Activated CD4-positive, alpha-beta T cell treated with anti-CD3 and anti-CD28 coated beads for 36 hours (primary cell): ENCODE measurements at regions not wholly inside any gene's neighbourhood (a gene's known extent, or its start where the extent isn't known, plus 50 kb on each side); places are given as distances from the start of the nearest gene placed in this dataset.

ENCODE experiments used
- ATAC-seq: fragments of 200-7000 bp; cut with Tn5 transposase; one replicate; pipeline ENCODE4 v1.10.0; 2021; ENCODE audit warnings: mild to moderate bottlenecking, moderate library complexity
- CTCF ChIA-PET: fragments of 350-600 bp; sonication (Branson Sonifier 250); formaldehyde crosslinking; loops from one replicate; lab custom pipeline; 2021; ENCODE audit warnings: antibody characterized with exemption; lab: Charles Lee
- POLR2A ChIA-PET: fragments of 350-600 bp; sonication (Branson Sonifier 250); formaldehyde crosslinking; loops from one replicate; lab custom pipeline; 2021; ENCODE audit warnings: antibody characterized with exemption, inconsistent platforms; lab: Charles Lee
- DNase-seq: peaks from one replicate; pipeline ENCODE4 v3.0.0-alpha.2; 2020
- H3K27ac Mint-ChIP-seq: one replicate; pipeline ENCODE4 v1.8.0; 2021; ENCODE audit warnings: mixed read lengths
- H3K27me3 Mint-ChIP-seq: one replicate; pipeline ENCODE4 v1.8.0; 2021; ENCODE audit warnings: mixed read lengths
- H3K36me3 Mint-ChIP-seq: one replicate; pipeline ENCODE4 v1.8.0; 2021; ENCODE audit warnings: low read depth, mixed read lengths
- H3K4me1 Mint-ChIP-seq: one replicate; pipeline ENCODE4 v1.8.0; 2021; ENCODE audit warnings: mixed read lengths
- H3K4me3 Mint-ChIP-seq: one replicate; pipeline ENCODE4 v1.8.0; 2021; ENCODE audit warnings: mild to moderate bottlenecking, moderate library complexity, mixed read lengths
- H3K9me3 Mint-ChIP-seq: one replicate; pipeline ENCODE4 v1.8.0; 2021; ENCODE audit warnings: low read depth, mixed read lengths
- intact Hi-C, 2 experiments: fragments of 100-400 bp; cut with DNase I in 1 of 2; cut with micrococcal nuclease in 1 of 2; formaldehyde crosslinking; loops; one replicate each; pipeline versions ENCODE4 v1.14.2 to v1.15.1; 2022 to 2024; cut with DNase I, micrococcal nuclease

GRCh38 chr12:87836190-87836589 is 193.0 kb downstream of the C12orf50 start:
- intact Hi-C loops: no loop called here
- POLR2A ChIA-PET: no interaction called here

GRCh38 chr12:87828382-87828973 is 200.7 kb downstream of the C12orf50 start:
- ChIA-PET CTCF (interaction anchor here (0.7 kb wide), 1 partner anchor 46 kb away, joined by 3 read pairs; no protein-coding TSS in a partner anchor), POLR2A (no interaction called here)
- H3K36me3 Mint-ChIP-seq: no peaks in the 10 kb centered on the region
- DNase-seq: no peak
- no peaks in the 10 kb centered on the region for H3K27me3 Mint-ChIP-seq
- H3K9me3 Mint-ChIP-seq: no peaks in the 10 kb centered on the region
- no peaks in the 10 kb centered on the region for H3K4me1 Mint-ChIP-seq
- no peak overlapping the region for H3K4me3 Mint-ChIP-seq
- ATAC-seq: no peak
- intact Hi-C loops: no loop called here
- H3K27ac Mint-ChIP-seq: no peak overlapping the region

More at GRCh38 chr12:87836190-87836589, 193.0 kb downstream of the C12orf50 start:
- CTCF ChIA-PET: interaction anchor here (0.9 to 1.2 kb wide), 2 partner anchors 12 to 17 kb away, joined by 3 to 4 read pairs; no protein-coding TSS in a partner anchor
- DNase-seq: no peak
- H3K27me3 Mint-ChIP-seq: no peaks in the 10 kb centered on the region
- no peaks in the 10 kb centered on the region for H3K36me3 Mint-ChIP-seq
- no peak overlapping the region for H3K27ac Mint-ChIP-seq
- no peaks in the 10 kb centered on the region for H3K4me1 Mint-ChIP-seq
- no peak overlapping the region for H3K4me3 Mint-ChIP-seq
- no peak for ATAC-seq
- H3K9me3 Mint-ChIP-seq: no peaks in the 10 kb centered on the region

GRCh38 chr12:87827638-87828264 is 201.4 kb downstream of the C12orf50 start:
- CTCF ChIA-PET: interaction anchor here (0.7 kb wide), 1 partner anchor 46 kb away, joined by 3 read pairs; no protein-coding TSS in a partner anchor
- Mint-ChIP-seq H3K9me3 (no peaks in the 10 kb centered on the region), H3K4me3 (no peak overlapping the region), H3K27me3 (no peaks in the 10 kb centered on the region), H3K4me1 (no peaks in the 10 kb centered on the region), H3K36me3 (no peaks in the 10 kb centered on the region), H3K27ac (no peak overlapping the region)
- ATAC-seq (no peak), DNase-seq (no peak)
- POLR2A ChIA-PET: no interaction called here
- intact Hi-C loops: no loop called here

GRCh38 chr12:87822923-87823322 is 206.3 kb downstream of the C12orf50 start:
- no peaks in the 10 kb centered on the region for H3K4me1 Mint-ChIP-seq
- no peak for ATAC-seq
- no peak overlapping the region for H3K27ac Mint-ChIP-seq
- no peak for DNase-seq
- no peaks in the 10 kb centered on the region for H3K36me3 Mint-ChIP-seq
- no peaks in the 10 kb centered on the region for H3K9me3 Mint-ChIP-seq
- CTCF ChIA-PET: no interaction called here
- POLR2A ChIA-PET: interaction anchor here (0.6 kb wide), 1 partner anchor 97 kb away, joined by 4 read pairs; no protein-coding TSS in a partner anchor
- no peak overlapping the region for H3K4me3 Mint-ChIP-seq
- H3K27me3 Mint-ChIP-seq: peaks cover 3% of the 10 kb centered on the region
- intact Hi-C loops: no loop called here

GRCh38 chr12:87820524-87821202 is 208.5 kb downstream of the C12orf50 start:
- POLR2A ChIA-PET: no interaction called here

GRCh38 chr12:87818441-87818840 is 210.8 kb downstream of the C12orf50 start:
- intact Hi-C loops: no loop called here
- ATAC-seq (no peak), DNase-seq (no peak)
- peaks cover 3% of the 10 kb centered on the region for H3K27me3 Mint-ChIP-seq
- H3K27ac Mint-ChIP-seq: no peak overlapping the region
- H3K4me1 Mint-ChIP-seq: no peaks in the 10 kb centered on the region
- H3K4me3 Mint-ChIP-seq: no peak overlapping the region
- ChIA-PET CTCF (no interaction called here), POLR2A (no interaction called here)
- no peaks in the 10 kb centered on the region for H3K9me3 Mint-ChIP-seq
- no peaks in the 10 kb centered on the region for H3K36me3 Mint-ChIP-seq

More at GRCh38 chr12:87820524-87821202, 208.5 kb downstream of the C12orf50 start:
- ATAC-seq (no peak), DNase-seq (no peak)
- Mint-ChIP-seq H3K36me3 (no peaks in the 10 kb centered on the region), H3K4me3 (no peak overlapping the region), H3K9me3 (no peaks in the 10 kb centered on the region), H3K27ac (no peak overlapping the region), H3K27me3 (peaks cover 3% of the 10 kb centered on the region), H3K4me1 (no peaks in the 10 kb centered on the region)
- CTCF ChIA-PET: interaction anchor here (0.7 kb wide), 1 partner anchor 10 kb away, joined by 3 read pairs; no protein-coding TSS in a partner anchor
- intact Hi-C loops: no loop called here

GRCh38 chr12:87815771-87816585 is 213.2 kb downstream of the C12orf50 start:
- Mint-ChIP-seq H3K27ac (no peak overlapping the region), H3K27me3 (no peaks in the 10 kb centered on the region), H3K36me3 (no peaks in the 10 kb centered on the region), H3K4me1 (no peaks in the 10 kb centered on the region), H3K9me3 (no peaks in the 10 kb centered on the region), H3K4me3 (no peak overlapping the region)
- no peak for DNase-seq
- CTCF ChIA-PET: interaction anchor here (0.6 kb wide), 1 partner anchor 98 kb away, joined by 3 read pairs; no protein-coding TSS in a partner anchor
- POLR2A ChIA-PET: no interaction called here
- no peak for ATAC-seq
- intact Hi-C loops: no loop called here

- ATAC-seq: no peak
- H3K27me3 Mint-ChIP-seq: no peaks in the 10 kb centered on the region
- intact Hi-C loops: no loop called here
- ChIA-PET POLR2A (no interaction called here), CTCF (no interaction called here)
- H3K9me3 Mint-ChIP-seq: no peaks in the 10 kb centered on the region
- no peak overlapping the region for H3K4me3 Mint-ChIP-seq
- no peaks in the 10 kb centered on the region for H3K4me1 Mint-ChIP-seq
- no peaks in the 10 kb centered on the region for H3K36me3 Mint-ChIP-seq
- H3K27ac Mint-ChIP-seq: no peak overlapping the region
- no peak for DNase-seq
Observed at GRCh38 chr12:87814625-87815024, 214.6 kb downstream of the C12orf50 start.

- Mint-ChIP-seq H3K36me3 (no peaks in the 10 kb centered on the region), H3K4me1 (no peaks in the 10 kb centered on the region), H3K27me3 (no peaks in the 10 kb centered on the region), H3K4me3 (no peak overlapping the region), H3K27ac (no peak overlapping the region), H3K9me3 (no peaks in the 10 kb centered on the region)
- no peak for ATAC-seq
- intact Hi-C loops: no loop called here
- ChIA-PET CTCF (no interaction called here), POLR2A (no interaction called here)
- no peak for DNase-seq
Observed at GRCh38 chr12:87813476-87814234, 215.5 kb downstream of the C12orf50 start.

GRCh38 chr12:87812681-87813080 is 216.5 kb downstream of the C12orf50 start:
- no peaks in the 10 kb centered on the region for H3K9me3 Mint-ChIP-seq
- no peaks in the 10 kb centered on the region for H3K4me1 Mint-ChIP-seq
- H3K4me3 Mint-ChIP-seq: no peak overlapping the region
- H3K27me3 Mint-ChIP-seq: no peaks in the 10 kb centered on the region
- CTCF ChIA-PET: no interaction called here
- no peak for ATAC-seq
- H3K36me3 Mint-ChIP-seq: no peaks in the 10 kb centered on the region
- no peak for DNase-seq
- no peak overlapping the region for H3K27ac Mint-ChIP-seq
- POLR2A ChIA-PET: no interaction called here
- intact Hi-C loops: no loop called here

- no peak overlapping the region for H3K4me3 Mint-ChIP-seq
- CTCF ChIA-PET: no interaction called here
- no peak overlapping the region for H3K27ac Mint-ChIP-seq
- H3K36me3 Mint-ChIP-seq: no peaks in the 10 kb centered on the region
- DNase-seq (no peak), ATAC-seq (no peak)
- H3K9me3 Mint-ChIP-seq: no peaks in the 10 kb centered on the region
- POLR2A ChIA-PET: no interaction called here
- H3K27me3 Mint-ChIP-seq: no peaks in the 10 kb centered on the region
- intact Hi-C loops: no loop called here
- no peaks in the 10 kb centered on the region for H3K4me1 Mint-ChIP-seq
Observed at GRCh38 chr12:87812030-87812429, 217.2 kb downstream of the C12orf50 start.
